CD4-positive, alpha-beta T cell treated with Interleukin-4 for 4 hours (primary cell): ENCODE measurements at regions not wholly inside any gene's neighbourhood (a gene's known extent, or its start where the extent isn't known, plus 50 kb on each side); places are given as distances from the start of the nearest gene placed in this dataset.

ENCODE experiments used
- DNase-seq: peaks from one replicate; pipeline ENCODE4 v3.0.0-alpha.2; 2020

GRCh38 chr4:180925805-180926204 is 1317.4 kb upstream of the TENM3 start:
- no peak for DNase-seq

GRCh38 chr4:180926277-180926676 is 1316.9 kb upstream of the TENM3 start:
- DNase-seq, result no peak

GRCh38 chr4:180932370-180933001 is 1310.7 kb upstream of the TENM3 start:
- no peak for DNase-seq

GRCh38 chr4:180937083-180937482 is 1306.1 kb upstream of the TENM3 start:
- no peak for DNase-seq

- no peak for DNase-seq
Measured at GRCh38 chr4:180940680-180941079, 1302.5 kb upstream of the TENM3 start.

- no peak for DNase-seq
Measured at GRCh38 chr4:180942367-180942916, 1300.8 kb upstream of the TENM3 start.

DNA sequence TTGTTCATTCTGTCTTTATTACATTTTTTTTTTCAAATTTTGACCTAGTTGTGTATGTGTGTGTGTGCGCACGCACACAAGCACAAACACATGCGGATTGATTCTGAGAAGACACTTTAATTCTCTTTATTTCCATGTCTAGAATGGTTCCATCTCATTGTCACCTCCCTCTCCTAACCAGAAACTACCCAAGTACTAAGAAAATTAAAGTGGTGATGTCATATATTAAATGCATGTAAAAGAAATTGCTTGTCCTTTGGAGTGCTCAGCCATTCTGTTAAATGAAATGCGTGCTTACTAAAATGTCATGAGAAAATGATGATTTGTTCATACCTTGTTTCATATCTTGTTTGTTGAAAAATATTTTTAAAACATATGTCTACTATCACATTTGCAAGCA is 1297.0 kb upstream of the TENM3 start:
- no peak for DNase-seq

- no peak for DNase-seq
Measured at GRCh38 chr4:180947425-180947824, 1295.8 kb upstream of the TENM3 start.

GRCh38 chr4:180949424-180950213 is 1293.6 kb upstream of the TENM3 start:
- DNase-seq, result no peak

DNA sequence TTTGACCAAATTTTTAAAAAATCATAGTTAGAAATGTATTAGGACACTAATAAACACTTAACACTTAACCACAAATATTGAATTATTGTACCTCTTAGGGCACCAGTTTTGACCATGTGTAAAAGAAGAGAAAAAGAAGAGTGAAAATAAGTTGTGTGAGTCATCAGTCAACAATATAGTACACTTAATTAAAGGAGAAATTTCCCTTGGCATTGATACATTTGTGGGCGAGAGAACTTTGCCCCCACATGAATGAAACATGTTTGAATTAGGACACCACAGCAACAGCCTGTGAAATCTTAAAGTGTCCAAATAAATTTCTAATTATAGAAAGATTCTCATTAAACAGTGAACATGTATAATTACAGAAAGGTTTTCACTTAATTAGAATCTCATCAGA is 1292.8 kb upstream of the TENM3 start:
- DNase-seq, result no peak

DNA sequence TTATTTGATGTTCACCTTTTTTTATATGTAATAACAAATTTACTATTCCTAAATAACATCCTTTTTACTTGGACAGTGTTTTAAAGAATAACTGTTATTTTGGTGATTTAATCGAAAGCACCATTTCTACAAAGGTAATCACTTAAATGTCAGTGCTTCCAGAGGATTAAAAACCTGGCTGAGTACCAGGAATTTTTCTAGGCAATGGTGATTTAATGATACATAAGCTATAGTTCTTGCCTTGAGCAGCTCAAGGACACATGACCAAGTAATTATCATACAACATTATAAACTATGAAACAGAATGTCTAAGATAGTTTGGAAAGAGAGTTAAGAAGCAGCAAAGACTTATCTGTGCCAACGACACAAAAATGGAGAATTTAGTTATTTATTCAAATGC is 1291.9 kb upstream of the TENM3 start:
- no peak for DNase-seq

- no peak for DNase-seq
Measured at GRCh38 chr4:180953572-180953971, 1289.6 kb upstream of the TENM3 start.

DNA sequence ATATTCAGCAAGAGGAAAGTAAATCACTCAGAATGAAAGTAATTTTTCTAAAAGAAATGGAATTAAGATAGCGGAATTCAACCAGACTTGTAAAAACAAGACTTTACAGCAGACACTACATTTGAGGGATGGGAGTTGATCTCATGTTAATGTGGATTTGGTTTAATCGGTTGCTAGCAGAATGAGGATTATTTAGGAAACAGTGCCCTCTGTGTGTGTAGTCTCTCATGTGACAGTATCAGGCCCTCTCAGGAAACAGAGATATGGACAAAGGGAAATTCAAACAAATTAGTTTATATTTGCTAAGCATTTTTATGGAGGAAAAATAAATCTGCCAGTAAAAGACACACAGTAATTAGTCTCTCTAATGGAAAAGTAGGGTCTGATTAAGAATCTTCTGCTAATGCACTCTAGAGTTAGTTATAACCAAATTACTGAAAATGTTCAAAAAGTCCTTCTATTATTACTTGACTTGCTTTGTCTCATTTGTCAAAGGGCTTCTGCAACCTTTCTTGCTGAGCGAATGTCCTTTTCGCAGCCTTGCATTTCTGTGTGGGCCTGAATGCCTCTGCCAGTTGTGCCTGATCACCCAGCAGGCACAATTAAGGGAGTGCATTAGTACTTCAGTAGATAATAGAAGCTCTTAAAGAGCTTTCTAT is 1282.3 kb upstream of the TENM3 start:
- no peak for DNase-seq

- DNase-seq, result no peak
Measured at GRCh38 chr4:180962268-180962667, 1280.9 kb upstream of the TENM3 start.

DNA sequence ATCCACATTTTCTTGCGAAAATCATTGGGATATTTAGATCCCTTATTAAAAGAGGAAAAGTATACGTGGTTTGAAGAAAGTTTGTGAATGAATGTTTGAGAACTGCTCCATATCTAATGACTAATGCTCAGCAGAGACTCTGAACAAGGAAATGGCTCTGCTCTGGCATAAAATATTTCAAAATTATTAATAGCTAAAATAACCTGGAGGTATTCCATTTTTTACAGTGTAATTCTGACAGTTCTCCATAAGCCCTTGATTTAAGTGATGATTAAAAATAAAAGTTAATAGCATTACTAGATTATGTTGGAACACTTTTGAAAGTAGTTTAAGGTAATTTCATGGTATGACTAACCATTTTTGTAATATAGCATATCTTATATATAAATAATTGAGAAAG is 1276.9 kb upstream of the TENM3 start:
- DNase-seq, result no peak

- DNase-seq, result no peak
Measured at GRCh38 chr4:180967936-180968335, 1275.3 kb upstream of the TENM3 start.

DNA sequence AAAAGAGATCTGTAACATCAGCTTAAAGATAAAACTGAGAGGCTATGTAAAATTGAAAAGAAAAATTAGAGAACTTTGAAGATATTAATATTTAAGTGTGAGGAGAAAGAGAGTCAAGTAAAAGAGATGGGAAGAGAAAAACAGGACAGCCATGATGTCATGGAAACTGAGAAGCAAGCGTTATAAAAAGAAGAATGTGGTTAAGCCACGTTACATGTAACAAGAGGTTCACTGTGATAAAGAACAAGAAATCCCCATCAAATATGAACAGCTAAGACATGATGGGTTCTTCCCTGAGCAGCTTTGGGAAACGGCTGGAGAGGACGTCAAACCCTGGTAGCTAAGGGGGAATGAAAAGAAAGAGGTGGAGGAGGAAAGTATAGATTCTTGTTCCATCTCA is 1269.3 kb upstream of the TENM3 start:
- no peak for DNase-seq

DNA sequence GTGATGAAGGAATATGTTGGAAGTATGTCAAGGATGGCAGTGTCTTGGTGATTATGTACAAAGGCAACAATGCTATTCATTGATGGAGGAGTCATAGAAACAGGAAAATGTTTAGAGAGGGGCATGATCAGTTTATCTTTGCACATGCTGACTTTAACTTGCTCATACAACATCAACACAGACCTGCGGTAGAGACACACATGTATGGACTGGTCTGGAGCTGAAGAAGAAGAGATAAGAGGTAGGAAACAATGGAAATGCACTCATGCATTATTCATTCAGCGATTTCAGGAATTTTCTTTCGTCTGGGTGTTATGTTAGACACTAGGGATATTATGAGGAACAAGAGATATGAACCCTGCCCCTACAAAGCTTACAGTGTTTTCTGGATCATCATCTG is 1252.3 kb upstream of the TENM3 start:
- DNase-seq, result no peak

DNA sequence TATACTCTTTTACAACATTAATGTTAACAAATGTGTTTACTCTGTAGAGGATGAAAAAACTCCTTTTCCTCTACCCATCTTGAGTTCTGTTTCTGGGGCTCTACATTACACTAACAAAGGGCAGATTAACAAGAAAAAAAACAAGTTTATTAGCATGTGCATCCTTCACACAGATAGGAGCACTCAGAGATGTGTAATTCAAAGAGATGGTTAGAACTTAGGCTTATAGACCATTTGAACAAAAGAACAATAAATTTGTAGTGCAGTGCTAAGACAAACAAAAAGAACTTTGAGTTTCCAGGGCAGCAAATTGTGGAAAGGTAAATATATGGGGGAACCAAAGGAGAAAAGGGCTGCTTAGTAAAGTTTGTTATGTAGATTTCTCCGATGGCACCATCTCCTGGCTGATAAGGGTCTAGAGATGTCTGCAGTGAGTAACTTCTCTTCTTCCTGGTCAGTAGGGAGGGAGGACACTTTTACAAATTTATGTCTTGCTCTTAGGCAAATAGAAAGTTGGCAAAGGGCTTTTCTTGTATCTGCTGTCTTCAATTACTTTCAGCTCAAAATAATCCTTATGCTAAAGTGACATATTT is 1249.9 kb upstream of the TENM3 start:
- DNase-seq, result no peak

DNA sequence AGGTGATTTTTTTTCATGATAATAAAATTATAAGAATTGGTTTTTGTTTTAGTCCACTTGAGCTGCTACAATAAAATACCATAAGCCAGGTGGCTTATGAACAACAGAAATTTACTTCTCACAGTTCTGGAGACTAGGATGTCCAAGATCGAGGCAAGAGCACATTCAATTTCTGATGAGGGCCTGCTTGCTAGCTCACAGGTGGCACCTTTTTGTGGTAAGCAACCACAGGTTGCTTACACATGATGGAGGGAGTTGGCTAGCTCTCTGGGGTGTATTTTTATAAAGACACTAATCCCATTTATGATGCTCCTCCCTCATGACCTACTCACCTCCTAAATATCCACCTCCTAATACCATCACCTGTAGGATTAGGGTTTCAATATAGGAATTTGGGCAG is 1248.5 kb upstream of the TENM3 start:
- DNase-seq, result no peak

DNA sequence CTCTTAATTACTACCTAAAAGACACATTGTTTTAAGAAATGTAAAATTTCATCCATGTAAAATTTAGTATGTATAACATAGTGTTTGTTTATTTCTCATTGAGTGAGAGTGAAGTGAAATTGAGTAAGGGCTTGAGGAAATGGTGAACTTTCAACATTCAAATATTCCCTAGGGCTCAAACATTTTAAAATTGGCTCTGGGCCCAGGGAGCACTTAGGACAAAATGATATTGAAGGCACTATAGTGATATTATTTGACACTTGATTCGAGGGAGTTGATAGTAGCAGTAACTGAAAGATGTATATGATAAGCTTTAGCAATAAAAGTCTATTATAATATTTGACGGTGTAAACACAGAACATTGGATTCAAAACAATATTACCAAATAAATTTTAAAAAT is 1244.0 kb upstream of the TENM3 start:
- no peak for DNase-seq

DNA sequence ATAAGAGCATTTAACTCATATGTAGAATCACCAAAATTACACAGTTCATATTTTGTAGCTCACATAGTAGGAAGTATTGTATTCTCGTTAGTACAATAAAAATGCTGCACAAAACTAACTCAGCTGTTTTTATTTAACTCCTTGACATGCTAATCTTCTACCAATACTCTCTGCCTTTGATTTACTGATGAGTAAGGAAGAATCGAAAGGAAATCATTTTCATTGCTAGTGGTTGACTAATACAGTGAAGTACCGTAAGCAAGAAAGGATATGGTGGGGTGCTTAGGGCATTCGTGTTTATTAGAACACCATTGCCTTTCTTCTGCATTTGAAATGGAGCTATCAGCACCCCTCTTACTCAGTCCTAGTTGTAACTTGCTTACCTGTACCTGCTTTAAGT is 1239.1 kb upstream of the TENM3 start:
- no peak for DNase-seq

DNA sequence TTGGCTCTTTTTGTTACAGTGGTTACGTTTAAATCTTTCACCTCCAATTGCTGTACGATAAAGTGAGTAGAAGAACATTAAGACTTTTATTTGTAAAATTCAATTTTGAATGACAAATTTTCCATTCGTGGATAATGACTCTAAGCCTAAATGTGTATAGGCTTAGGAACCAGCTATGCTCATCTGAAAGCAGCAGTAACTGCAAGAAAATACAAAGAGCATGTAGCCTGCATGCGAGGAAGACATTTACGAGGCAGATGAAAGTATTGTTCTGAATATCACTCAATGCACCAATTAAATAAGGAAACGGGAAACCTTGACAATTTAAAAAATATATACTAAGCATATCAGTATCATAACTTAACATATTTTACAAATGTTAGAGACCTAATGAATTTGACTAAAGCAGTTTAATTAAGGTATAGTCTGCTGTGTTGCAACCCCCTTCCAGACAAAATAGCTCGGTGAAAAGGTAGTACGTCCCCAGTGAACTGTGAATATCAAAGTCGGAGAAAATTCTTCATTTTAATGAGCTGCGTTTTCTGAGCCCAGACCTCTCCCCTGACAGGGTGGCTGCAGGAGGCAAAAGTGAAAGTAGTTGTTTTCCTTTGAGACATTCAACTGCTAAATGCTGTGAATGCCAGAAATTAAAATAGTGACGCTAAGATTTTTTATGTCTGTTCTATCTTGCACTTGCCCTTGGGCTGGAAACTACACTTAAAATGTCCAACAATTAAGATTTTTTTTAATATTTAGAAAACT is 1236.5 kb upstream of the TENM3 start:
- no peak for DNase-seq
